GM12878 (cell line): ENCODE measurements at regions not wholly inside any gene's neighbourhood (a gene's known extent, or its start where the extent isn't known, plus 50 kb on each side); places are given as distances from the start of the nearest gene placed in this dataset.

Source experiments
- ATAC-seq: fragments of 200-7000 bp; cut with Tn5 transposase; 3 replicates; pipeline ENCODE4 v1.9.1; 2020; ENCODE audit warnings: mild to moderate bottlenecking, moderate library complexity
- BruUV-seq: library from RNA; stranded (reverse); fragments of 400-500 nt; replicated peaks from 2 replicates; lab custom pipeline; 2021; lab: Mats Ljungman, UMichigan
- CTCF ChIA-PET: fragments of 300-600 bp; sonication (Branson Sonifier 250); formaldehyde crosslinking; extraction: SDS; loops from one replicate; lab custom pipeline; 2021; ENCODE audit warnings: inconsistent platforms; lab: Yijun Ruan, JAX
- POLR2A ChIA-PET: fragments of 350-600 bp; formaldehyde crosslinking; extraction: SDS; loops from one replicate; lab custom pipeline; 2021; ENCODE audit warnings: inconsistent platforms; lab: Charles Lee
- RAD21 ChIA-PET: fragments of 300-600 bp; sonication (Branson Sonifier 250); formaldehyde crosslinking; loops from one replicate; lab custom pipeline; 2023; ENCODE audit warnings: antibody characterized with exemption; ENCODE audit not compliant: unreplicated experiment; lab: Charles Lee
- SMC1A ChIA-PET: fragments of 300-600 bp; sonication (Branson Sonifier 250); formaldehyde crosslinking; loops from one replicate; lab custom pipeline; 2023; ENCODE audit not compliant: unreplicated experiment, uncharacterized antibody; lab: Charles Lee
- DNase-seq: peaks from one replicate; pipeline ENCODE4 v3.0.0-alpha.2; 2011; ENCODE audit warnings: low read depth, low spot score
- FAIRE-seq: peaks from 3 replicates; lab custom pipeline; 2011; peaks lifted over from hg19 to GRCh38; lab: Jason Lieb, UNC
- H2AFZ ChIP-seq: 2 replicates; pipeline ENCODE4 v1.6.0; 2011; ENCODE audit warnings: low read depth, low read length, control low read depth; ENCODE audit not compliant: control insufficient read depth
- H3K27ac ChIP-seq: 2 replicates; pipeline ENCODE4 v1.5.1; 2011; ENCODE audit warnings: control low read depth; ENCODE audit not compliant: control insufficient read depth, insufficient read depth
- H3K27me3 ChIP-seq, 2 experiments: replicated peaks in 1 of 2; 2 replicates each; pipeline versions ENCODE4 v1.6.0 to v1.6.1; 2011; ENCODE audit warnings: low read length in 1 of 2; ENCODE audit not compliant: control insufficient read depth in 2 of 2, insufficient read depth in 2 of 2
- H3K36me3 ChIP-seq, 2 experiments: 2 replicates each; pipeline ENCODE4 v1.5.1; 2011; ENCODE audit warnings: low read length in 1 of 2; ENCODE audit not compliant: control insufficient read depth in 2 of 2, insufficient read depth in 2 of 2
- H3K4me1 ChIP-seq: 2 replicates; pipeline ENCODE4 v1.6.1; 2011; ENCODE audit warnings: mild to moderate bottlenecking, low read length, moderate library complexity, mixed read lengths; ENCODE audit not compliant: control insufficient read depth, insufficient read depth
- H3K4me2 ChIP-seq: 2 replicates; pipeline ENCODE4 v1.6.0; 2011; ENCODE audit warnings: control low read depth; ENCODE audit not compliant: control insufficient read depth, insufficient read depth
- H3K4me3 ChIP-seq: fragments of 200-600 bp; sonication (generic); 2 replicates; pipeline ENCODE4 v1.5.1; 2016
- H3K79me2 ChIP-seq: 2 replicates; pipeline ENCODE4 v1.6.0; 2011; ENCODE audit warnings: low read length; ENCODE audit not compliant: control insufficient read depth, insufficient read depth
- H3K9ac ChIP-seq: 2 replicates; pipeline ENCODE4 v1.8.0; 2011; ENCODE audit warnings: low read length, control low read depth, mixed read lengths; ENCODE audit not compliant: control insufficient read depth, insufficient read depth
- H3K9me3 ChIP-seq: replicated peaks from 3 replicates; pipeline ENCODE4 v1.5.1; 2011; ENCODE audit warnings: mild to moderate bottlenecking, low read length; ENCODE audit not compliant: control insufficient read depth, insufficient read depth
- H4K20me1 ChIP-seq: 2 replicates; pipeline ENCODE4 v1.6.0; 2011; ENCODE audit not compliant: control insufficient read depth, insufficient read depth
- HDAC2 ChIP-seq: fragments of 200-600 bp; sonication (generic); IDR thresholded peaks from 2 replicates; pipeline ENCODE4 v1.6.1; 2017
- IKZF1 ChIP-seq: fragments of 450-650 bp; conservative IDR thresholded peaks from 2 replicates; pipeline ENCODE4 v1.6.1; 2017; ENCODE audit warnings: antibody characterized with exemption, mild to moderate bottlenecking
- IKZF2 ChIP-seq, 2 experiments: fragments of 450-650 bp; IDR thresholded peaks; 2 replicates each; pipeline ENCODE4 v1.6.1; 2017; ENCODE audit warnings: mild to moderate bottlenecking in 2 of 2, moderate library complexity in 2 of 2
- MTA2 ChIP-seq: fragments of 450-650 bp; IDR thresholded peaks from 2 replicates; pipeline ENCODE4 v1.6.1; 2016; ENCODE audit warnings: low read depth, mild to moderate bottlenecking, moderate library complexity
- RUNX3 ChIP-seq: IDR thresholded peaks from 2 replicates; pipeline ENCODE4 v1.6.1; 2012; ENCODE audit warnings: low read length, inconsistent platforms
- WGBS: methylation state at CpG from one replicate; pipeline ENCODE4 v1.1.6; 2016; ENCODE audit warnings: low lambda C conversion rate; ENCODE audit not compliant: insufficient replicate concordance, insufficient coverage; ENCODE audit errors: missing lambda C conversion rate; 5-methylcytosine and 5-hydroxymethylcytosine counted together
- in situ Hi-C: fragments of 300-500 bp; cut with MboI; formaldehyde crosslinking; loops from 9 replicates; pipeline ENCODE4 v1.14.3; 2018; ENCODE audit warnings: mixed read lengths
- intact Hi-C: fragments of 100-400 bp; cut with micrococcal nuclease; formaldehyde crosslinking; loops from one replicate; pipeline ENCODE4 v1.14.2; 2022; ENCODE audit not compliant: unreplicated experiment
- TF ChIP-seq, protein P1 (sequence below): IDR thresholded peaks from 2 replicates; pipeline ENCODE4 v1.6.1; 2011; ENCODE audit warnings: low read depth, low read length, improper control_type of control experiment, borderline replicate concordance
- TF ChIP-seq, protein P2 (sequence below): fragments of 150-350 bp; IDR thresholded peaks from 2 replicates; pipeline ENCODE4 v1.6.1; 2014; ENCODE audit warnings: mild to moderate bottlenecking, low read depth, low read length

DNA sequence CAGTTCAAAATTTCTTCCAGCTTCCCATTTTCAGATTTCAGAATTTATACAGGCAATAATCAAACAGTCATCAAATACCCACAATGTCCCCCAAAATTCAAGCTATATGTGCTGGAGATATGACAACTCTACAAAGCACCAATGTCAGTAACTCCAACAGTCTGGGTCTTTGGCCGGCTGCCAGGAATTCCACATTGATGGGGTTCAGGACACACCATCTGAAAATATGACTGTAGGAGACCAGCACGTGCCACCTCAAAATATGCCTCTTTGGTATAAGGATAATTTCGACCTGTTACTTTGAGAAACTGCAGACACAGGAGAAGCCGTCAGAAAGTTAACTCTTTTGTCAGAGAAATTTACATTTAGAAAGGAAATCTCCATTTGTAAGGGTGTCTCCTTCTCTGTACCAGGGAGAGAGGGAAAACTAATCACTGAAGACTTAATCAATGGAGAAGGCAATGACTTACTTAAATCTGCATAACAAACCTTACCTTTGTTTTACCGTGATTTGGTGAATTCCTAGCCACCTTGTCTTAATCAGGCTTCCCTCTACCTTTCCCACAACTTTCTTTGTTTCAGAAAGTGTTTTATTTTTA, 594.3 kb upstream of the CDH5 start:
- no peaks in the 10 kb centered on the region for H3K27me3 ChIP-seq
- ATAC-seq (no peak), DNase-seq (no peak), FAIRE-seq (no peak)
- no TSS peak for BruUV-seq
- SMC1A ChIA-PET = no interaction called here
- in situ Hi-C loops (no loop called here), intact Hi-C loops (no loop called here)
- no peaks in the 10 kb centered on the region for H3K4me1 ChIP-seq
- CTCF ChIA-PET = no interaction called here
- H3K9me3 ChIP-seq = no peaks in the 10 kb centered on the region; the same call in 2 of the 3 replicates
- TF ChIP-seq IKZF2 (IDR thresholded peaks at IDR 0.05) = no peak
- TF ChIP-seq, protein P1, sequence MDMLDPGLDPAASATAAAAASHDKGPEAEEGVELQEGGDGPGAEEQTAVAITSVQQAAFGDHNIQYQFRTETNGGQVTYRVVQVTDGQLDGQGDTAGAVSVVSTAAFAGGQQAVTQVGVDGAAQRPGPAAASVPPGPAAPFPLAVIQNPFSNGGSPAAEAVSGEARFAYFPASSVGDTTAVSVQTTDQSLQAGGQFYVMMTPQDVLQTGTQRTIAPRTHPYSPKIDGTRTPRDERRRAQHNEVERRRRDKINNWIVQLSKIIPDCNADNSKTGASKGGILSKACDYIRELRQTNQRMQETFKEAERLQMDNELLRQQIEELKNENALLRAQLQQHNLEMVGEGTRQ = no peak
- no peak for TF ChIP-seq IKZF1
- TF ChIP-seq, protein P2, sequence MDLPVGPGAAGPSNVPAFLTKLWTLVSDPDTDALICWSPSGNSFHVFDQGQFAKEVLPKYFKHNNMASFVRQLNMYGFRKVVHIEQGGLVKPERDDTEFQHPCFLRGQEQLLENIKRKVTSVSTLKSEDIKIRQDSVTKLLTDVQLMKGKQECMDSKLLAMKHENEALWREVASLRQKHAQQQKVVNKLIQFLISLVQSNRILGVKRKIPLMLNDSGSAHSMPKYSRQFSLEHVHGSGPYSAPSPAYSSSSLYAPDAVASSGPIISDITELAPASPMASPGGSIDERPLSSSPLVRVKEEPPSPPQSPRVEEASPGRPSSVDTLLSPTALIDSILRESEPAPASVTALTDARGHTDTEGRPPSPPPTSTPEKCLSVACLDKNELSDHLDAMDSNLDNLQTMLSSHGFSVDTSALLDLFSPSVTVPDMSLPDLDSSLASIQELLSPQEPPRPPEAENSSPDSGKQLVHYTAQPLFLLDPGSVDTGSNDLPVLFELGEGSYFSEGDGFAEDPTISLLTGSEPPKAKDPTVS = no peak
- TF ChIP-seq HDAC2 = no peak
- no peak for TF ChIP-seq RUNX3
- no peak for TF ChIP-seq MTA2
- H2AFZ ChIP-seq = no peak overlapping the region
- H3K4me3 ChIP-seq = no peak overlapping the region
- POLR2A ChIA-PET = no interaction called here
- WGBS = 17% methylated on average over 5 of the region's 5 CpGs
- H3K79me2 ChIP-seq = no peaks in the 10 kb centered on the region
- RAD21 ChIA-PET = no interaction called here
- no peaks in the 10 kb centered on the region for H3K36me3 ChIP-seq
- no peak overlapping the region for H3K9ac ChIP-seq
- no peak overlapping the region for H3K27ac ChIP-seq
- no peaks in the 10 kb centered on the region for H4K20me1 ChIP-seq
- H3K4me2 ChIP-seq = no peak overlapping the region
